HL-60 (cell line): ENCODE measurements at regions not wholly inside any gene's neighbourhood (a gene's known extent, or its start where the extent isn't known, plus 50 kb on each side); places are given as distances from the start of the nearest gene placed in this dataset. TPM values are rescaled to one million over a fixed set of nuclear protein-coding genes. Genes with fewer than 3 reads are reported as not detected.
A peak's percentile ranks its signal among the peaks of the same experiment; 100 is the strongest.

Experiments used
- DNase-seq, 2 experiments: peaks; one replicate each; pipeline ENCODE4 v3.0.0-alpha.2; 2010 to 2020; ENCODE audit warnings: low read depth in 1 of 2, low spot score in 1 of 2
- H3K27ac ChIP-seq: fragments of 250-450 bp; sonication (Bioruptor Pico); replicated peaks from 2 replicates; pipeline ENCODE4 v1.5.1; 2020; ENCODE audit warnings: mild to moderate bottlenecking, moderate library complexity
- H3K27me3 ChIP-seq: fragments of 250-450 bp; sonication (Bioruptor Pico); 2 replicates; pipeline ENCODE4 v1.5.1; 2021; ENCODE audit warnings: mild to moderate bottlenecking, moderate library complexity; ENCODE audit not compliant: insufficient read depth, poor library complexity, severe bottlenecking
- H3K4me3 ChIP-seq: replicated peaks from 2 replicates; pipeline ENCODE4 v1.5.1; 2011; ENCODE audit warnings: mild to moderate bottlenecking, control low read depth, low read length; ENCODE audit not compliant: insufficient read depth
- GABPA ChIP-seq: IDR thresholded peaks from 2 replicates; pipeline ENCODE4 v1.6.1; 2012; ENCODE audit warnings: low read depth
- POLR2AphosphoS5 ChIP-seq: IDR thresholded peaks from 2 replicates; pipeline ENCODE4 v1.6.1; 2012; ENCODE audit warnings: low read depth
- SPI1 ChIP-seq: IDR thresholded peaks from 2 replicates; pipeline ENCODE4 v1.6.1; 2012; ENCODE audit warnings: low read depth, mild to moderate bottlenecking, borderline replicate concordance
- microRNA-seq: library from miRNA; unstranded; fragments of <30 nt; microRNA quantifications from one replicate; pipeline ENCODE4, GENCODE V29; 2018
- TF ChIP-seq, protein P1 (sequence below): IDR thresholded peaks from 2 replicates; pipeline ENCODE4 v1.6.1; 2012; ENCODE audit warnings: low read depth; ENCODE audit not compliant: insufficient replicate concordance
- TF ChIP-seq, protein P2 (sequence below): IDR thresholded peaks from one replicate; pipeline ENCODE4 v1.5.1; 2011; ENCODE audit warnings: low read length, control low read depth, inconsistent platforms; ENCODE audit not compliant: insufficient read depth

DNA sequence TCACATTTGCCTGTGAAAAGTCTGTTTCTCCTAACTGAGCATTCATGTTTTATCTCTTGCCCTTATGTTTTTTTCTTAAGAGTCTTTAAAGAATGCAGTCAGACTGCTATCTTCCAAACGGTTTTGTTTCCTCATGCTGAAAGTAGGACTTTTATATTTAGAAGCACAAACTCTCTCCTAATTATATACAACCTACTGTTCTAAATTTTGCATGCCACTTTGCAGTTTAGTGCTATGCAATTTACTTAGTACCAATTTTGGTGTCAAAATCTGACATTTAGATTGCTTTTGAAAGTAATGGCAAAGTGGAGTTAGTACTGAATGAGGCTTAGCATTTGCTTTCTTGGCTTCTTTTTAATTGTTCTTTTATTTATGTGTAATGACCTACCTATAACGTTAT is 55.1 kb upstream of the PCDH20 start:
- no peak overlapping the region for H3K27ac ChIP-seq
- no peak for TF ChIP-seq SPI1
- TF ChIP-seq, protein P1, sequence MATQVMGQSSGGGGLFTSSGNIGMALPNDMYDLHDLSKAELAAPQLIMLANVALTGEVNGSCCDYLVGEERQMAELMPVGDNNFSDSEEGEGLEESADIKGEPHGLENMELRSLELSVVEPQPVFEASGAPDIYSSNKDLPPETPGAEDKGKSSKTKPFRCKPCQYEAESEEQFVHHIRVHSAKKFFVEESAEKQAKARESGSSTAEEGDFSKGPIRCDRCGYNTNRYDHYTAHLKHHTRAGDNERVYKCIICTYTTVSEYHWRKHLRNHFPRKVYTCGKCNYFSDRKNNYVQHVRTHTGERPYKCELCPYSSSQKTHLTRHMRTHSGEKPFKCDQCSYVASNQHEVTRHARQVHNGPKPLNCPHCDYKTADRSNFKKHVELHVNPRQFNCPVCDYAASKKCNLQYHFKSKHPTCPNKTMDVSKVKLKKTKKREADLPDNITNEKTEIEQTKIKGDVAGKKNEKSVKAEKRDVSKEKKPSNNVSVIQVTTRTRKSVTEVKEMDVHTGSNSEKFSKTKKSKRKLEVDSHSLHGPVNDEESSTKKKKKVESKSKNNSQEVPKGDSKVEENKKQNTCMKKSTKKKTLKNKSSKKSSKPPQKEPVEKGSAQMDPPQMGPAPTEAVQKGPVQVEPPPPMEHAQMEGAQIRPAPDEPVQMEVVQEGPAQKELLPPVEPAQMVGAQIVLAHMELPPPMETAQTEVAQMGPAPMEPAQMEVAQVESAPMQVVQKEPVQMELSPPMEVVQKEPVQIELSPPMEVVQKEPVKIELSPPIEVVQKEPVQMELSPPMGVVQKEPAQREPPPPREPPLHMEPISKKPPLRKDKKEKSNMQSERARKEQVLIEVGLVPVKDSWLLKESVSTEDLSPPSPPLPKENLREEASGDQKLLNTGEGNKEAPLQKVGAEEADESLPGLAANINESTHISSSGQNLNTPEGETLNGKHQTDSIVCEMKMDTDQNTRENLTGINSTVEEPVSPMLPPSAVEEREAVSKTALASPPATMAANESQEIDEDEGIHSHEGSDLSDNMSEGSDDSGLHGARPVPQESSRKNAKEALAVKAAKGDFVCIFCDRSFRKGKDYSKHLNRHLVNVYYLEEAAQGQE = no peak
- TF ChIP-seq POLR2AphosphoS5 = no peak
- TF ChIP-seq, protein P2, sequence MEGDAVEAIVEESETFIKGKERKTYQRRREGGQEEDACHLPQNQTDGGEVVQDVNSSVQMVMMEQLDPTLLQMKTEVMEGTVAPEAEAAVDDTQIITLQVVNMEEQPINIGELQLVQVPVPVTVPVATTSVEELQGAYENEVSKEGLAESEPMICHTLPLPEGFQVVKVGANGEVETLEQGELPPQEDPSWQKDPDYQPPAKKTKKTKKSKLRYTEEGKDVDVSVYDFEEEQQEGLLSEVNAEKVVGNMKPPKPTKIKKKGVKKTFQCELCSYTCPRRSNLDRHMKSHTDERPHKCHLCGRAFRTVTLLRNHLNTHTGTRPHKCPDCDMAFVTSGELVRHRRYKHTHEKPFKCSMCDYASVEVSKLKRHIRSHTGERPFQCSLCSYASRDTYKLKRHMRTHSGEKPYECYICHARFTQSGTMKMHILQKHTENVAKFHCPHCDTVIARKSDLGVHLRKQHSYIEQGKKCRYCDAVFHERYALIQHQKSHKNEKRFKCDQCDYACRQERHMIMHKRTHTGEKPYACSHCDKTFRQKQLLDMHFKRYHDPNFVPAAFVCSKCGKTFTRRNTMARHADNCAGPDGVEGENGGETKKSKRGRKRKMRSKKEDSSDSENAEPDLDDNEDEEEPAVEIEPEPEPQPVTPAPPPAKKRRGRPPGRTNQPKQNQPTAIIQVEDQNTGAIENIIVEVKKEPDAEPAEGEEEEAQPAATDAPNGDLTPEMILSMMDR = no peak
- TF ChIP-seq GABPA = no peak
- DNase-seq = no peak
- no peak overlapping the region for H3K4me3 ChIP-seq
- H3K27me3 ChIP-seq = no peaks in the 10 kb centered on the region

DNA sequence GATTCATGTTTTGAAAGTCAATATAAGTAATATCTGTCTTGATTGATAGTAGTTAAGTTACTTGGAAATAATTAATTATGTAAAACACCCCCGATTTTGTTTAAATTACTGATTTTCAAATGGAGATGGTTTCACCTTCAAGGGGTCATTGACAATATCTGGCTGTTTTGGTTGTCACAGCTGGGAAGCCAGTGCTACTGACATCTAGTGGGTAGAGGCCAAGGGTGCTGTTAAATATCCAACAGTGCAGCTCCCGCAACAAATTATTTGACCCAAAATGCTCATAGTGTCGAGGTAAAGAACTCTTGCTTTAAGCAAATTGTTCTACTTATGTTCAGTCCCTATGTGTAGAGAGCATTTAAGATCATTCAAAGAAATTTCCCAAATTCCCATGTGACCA is 50.6 kb upstream of the PCDH20 start:
- TF ChIP-seq GABPA = no peak
- TF ChIP-seq POLR2AphosphoS5 = no peak
- TF ChIP-seq SPI1 = no peak
- TF ChIP-seq, protein P2 = no peak
- TF ChIP-seq, protein P1 = no peak
- no peak for DNase-seq
- no peaks in the 10 kb centered on the region for H3K27me3 ChIP-seq
- H3K27ac ChIP-seq = no peak overlapping the region
- no peak overlapping the region for H3K4me3 ChIP-seq

Small RNAs in the stretch of these regions (microRNA-seq; reads per million reads assigned to microRNA genes)
- 8.7 reads per million, percentile 29 among the genes with 10 or more reads in this experiment for gene MIR4704
- not detected for gene MIR548X2
